Transverse colon (tissue), 4 donors: ENCODE measurements at regions not wholly inside any gene's neighbourhood (a gene's known extent, or its start where the extent isn't known, plus 50 kb on each side); places are given as distances from the start of the nearest gene placed in this dataset.

Experiments
- DNase-seq: peaks from one replicate; pipeline ENCODE4 v3.0.0-alpha.2; 2019
- H3K27ac ChIP-seq, 4 donors: fragments of 200-600 bp; sonication (generic); 2 replicates each; pipeline ENCODE4 v1.5.1; 2016 to 2018; ENCODE audit warnings: inconsistent platforms in 4 of 4
- H3K27me3 ChIP-seq: fragments of 200-600 bp; sonication (generic); 2 replicates; pipeline ENCODE4 v1.5.1; 2017; ENCODE audit warnings: inconsistent platforms
- H3K36me3 ChIP-seq, 4 donors: fragments of 200-600 bp; sonication (generic); 2 replicates each; pipeline ENCODE4 v1.5.1; 2017 to 2019; ENCODE audit warnings: inconsistent platforms in 4 of 4
- H3K4me1 ChIP-seq, 4 donors: fragments of 200-600 bp; sonication (generic); 2 replicates each; pipeline ENCODE4 v1.5.1; 2017 to 2020; ENCODE audit warnings: inconsistent platforms in 4 of 4
- H3K4me3 ChIP-seq, 4 donors: fragments of 200-600 bp; sonication (generic); 1 replicate in 1 of 4; 2 replicates in 3 of 4; pipeline versions ENCODE4 v1.5.1 to v1.6.1; 2017 to 2019; ENCODE audit warnings: inconsistent platforms in 4 of 4
- H3K9me3 ChIP-seq, 2 donors: fragments of 200-600 bp; sonication (generic); 2 replicates each; pipeline ENCODE4 v1.5.1; 2017 to 2019; ENCODE audit warnings: inconsistent platforms in 2 of 2
- CTCF ChIP-seq, 5 experiments: fragments of 200-600 bp in 3 of 5; fragments of 450-650 bp in 2 of 5; sonication (generic) in 3 of 5; IDR thresholded peaks; 1 replicate in 2 of 5; 2 replicates in 3 of 5; pipeline ENCODE4 v1.5.1; 2016 to 2017; ENCODE audit warnings: antibody characterized with exemption in 5 of 5, inconsistent platforms in 3 of 5, mild to moderate bottlenecking in 2 of 5, moderate library complexity in 1 of 5
- EP300 ChIP-seq: sonication (generic); formaldehyde crosslinking; IDR thresholded peaks from one replicate; pipeline ENCODE4 v1.6.1; 2017; ENCODE audit warnings: antibody characterized with exemption, low read depth
- POLR2A ChIP-seq: fragments of 450-650 bp; IDR thresholded peaks from one replicate; pipeline ENCODE4 v1.6.1; 2016; ENCODE audit warnings: antibody characterized with exemption, mild to moderate bottlenecking, moderate library complexity
- POLR2AphosphoS5 ChIP-seq, 3 donors: sonication (generic); formaldehyde crosslinking; IDR thresholded peaks; one replicate each; pipeline ENCODE4 v1.6.1; 2016; ENCODE audit warnings: antibody characterized with exemption in 3 of 3
- WGBS, 2 donors: methylation state at CpG; one replicate each; pipeline ENCODE4 v1.1.5; 2018; ENCODE audit warnings: low coverage in 1 of 2; 5-methylcytosine and 5-hydroxymethylcytosine counted together
- in situ Hi-C, 4 donors: fragments of 200-750 bp; cut with MboI; loops; one replicate each; pipeline versions ENCODE4 v1.15.0 to v1.15.1; 2017; ENCODE audit warnings: low sequenced_read_pairs in 3 of 4, low pct_ligation_motif_present in 1 of 4, low pct_unique_long_range_greater_than_20kb in 1 of 4
- intact Hi-C: fragments of 100-400 bp; cut with DNase I; formaldehyde crosslinking; loops from one replicate; pipeline ENCODE4 v1.15.1; 2023; ENCODE audit warnings: low total_unique reads

GRCh38 chr2:41992671-41993434, 55.0 kb upstream of the PKDCC start:
- Histone ChIP-seq H3K4me3 (no peak overlapping the region), H3K27me3 (no peaks in the 10 kb centered on the region), H3K9me3 (no peaks in the 10 kb centered on the region), H3K4me1 (no peaks in the 10 kb centered on the region), H3K27ac (no peak overlapping the region), H3K36me3 (no peaks in the 10 kb centered on the region)
- no peak for TF ChIP-seq CTCF (IDR thresholded peaks at IDR 0.05)
- TF ChIP-seq POLR2AphosphoS5 (IDR thresholded peaks at IDR 0.05) = no peak
- no peak for TF ChIP-seq POLR2A
- no peak for TF ChIP-seq EP300
- in situ Hi-C loops = no loop called here
- DNase-seq = no peak
- intact Hi-C loops = no loop called here
- 84 to 89% methylated on average over 7 to 12 of the region's 12 CpGs for WGBS, 2 donors

DNA sequence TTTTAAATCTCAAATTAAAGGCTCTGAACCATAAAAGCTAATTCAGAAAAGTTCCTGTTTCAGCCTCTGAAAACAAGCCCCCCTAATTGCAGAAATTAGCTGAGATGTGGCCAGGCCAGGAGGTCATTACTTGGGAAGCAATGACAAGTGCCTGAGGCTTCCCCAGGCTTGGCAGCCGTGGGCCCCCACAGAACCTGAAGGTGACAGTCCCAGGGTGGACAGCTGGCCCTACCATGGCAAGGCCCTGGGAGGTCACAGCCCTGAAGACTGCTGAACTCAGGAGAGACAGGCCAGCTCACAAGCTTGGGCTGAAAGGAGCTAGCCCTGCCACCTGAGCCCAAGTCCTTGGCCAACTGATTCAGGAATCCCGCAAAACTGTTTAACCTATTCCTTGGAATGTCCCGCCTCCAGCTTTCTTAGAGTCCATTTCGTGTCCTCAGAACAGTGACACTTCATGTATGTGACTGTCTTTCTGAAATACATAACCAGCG, 54.3 kb upstream of the PKDCC start:
- no peaks in the 10 kb centered on the region for H3K4me1 ChIP-seq
- no peak for DNase-seq
- intact Hi-C loops = no loop called here
- H3K27me3 ChIP-seq = no peaks in the 10 kb centered on the region
- no peak overlapping the region for H3K27ac ChIP-seq
- H3K4me3 ChIP-seq = no peak overlapping the region
- WGBS, 2 donors = 87 to 94% methylated on average over 4 to 5 of the region's 5 CpGs
- no peaks in the 10 kb centered on the region for H3K36me3 ChIP-seq
- TF ChIP-seq POLR2A = no peak
- in situ Hi-C loops = no loop called here
- H3K9me3 ChIP-seq = no peaks in the 10 kb centered on the region

GRCh38 chr2:41994233-41994637, 53.6 kb upstream of the PKDCC start:
- intact Hi-C loops (no loop called here), in situ Hi-C loops (no loop called here)
- no peak overlapping the region for H3K4me3 ChIP-seq
- WGBS, 2 donors = 82% methylated on average over 5 of the region's 5 CpGs; no CpG with 5 or more reads in 1 of the 2 donors
- H3K4me1 ChIP-seq = no peaks in the 10 kb centered on the region
- H3K27me3 ChIP-seq = no peaks in the 10 kb centered on the region
- DNase-seq = no peak
- no peak for TF ChIP-seq EP300
- TF ChIP-seq POLR2AphosphoS5 (IDR thresholded peaks at IDR 0.05) = no peak
- TF ChIP-seq POLR2A = no peak
- no peak for TF ChIP-seq CTCF (IDR thresholded peaks at IDR 0.05)
- H3K36me3 ChIP-seq = no peaks in the 10 kb centered on the region
- no peak overlapping the region for H3K27ac ChIP-seq
- no peaks in the 10 kb centered on the region for H3K9me3 ChIP-seq

DNA sequence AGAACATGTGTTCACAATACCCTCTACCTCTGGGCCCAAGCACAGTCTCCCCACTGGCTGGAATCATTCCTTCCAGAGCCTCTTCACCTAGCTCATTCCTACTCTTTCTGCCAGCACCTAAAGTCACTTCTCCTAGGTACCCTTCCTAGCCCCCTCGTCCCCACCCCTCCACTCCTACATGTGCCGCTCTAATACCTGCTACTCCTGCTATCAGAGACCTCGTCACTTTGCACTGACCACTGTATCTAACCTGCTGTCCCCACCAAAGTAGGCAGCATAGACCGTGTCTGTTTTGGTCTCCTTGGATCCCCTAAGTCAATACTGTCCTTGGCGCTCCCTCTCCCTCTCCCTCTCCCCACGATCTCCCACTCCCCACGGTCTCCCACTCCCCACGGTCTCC, 53.2 kb upstream of the PKDCC start:
- H3K4me3 ChIP-seq = no peak overlapping the region
- WGBS, 2 donors = 86 to 92% methylated on average over 8 of the region's 8 CpGs
- H3K36me3 ChIP-seq = no peaks in the 10 kb centered on the region
- no peaks in the 10 kb centered on the region for H3K27me3 ChIP-seq
- in situ Hi-C loops = no loop called here
- intact Hi-C loops = no loop called here
- TF ChIP-seq EP300 (no peak), POLR2AphosphoS5 (IDR thresholded peaks at IDR 0.05) (no peak), POLR2A (no peak), CTCF (IDR thresholded peaks at IDR 0.05) (no peak)
- no peak overlapping the region for H3K27ac ChIP-seq
- DNase-seq = no peak
- H3K4me1 ChIP-seq = no peaks in the 10 kb centered on the region
- no peaks in the 10 kb centered on the region for H3K9me3 ChIP-seq

DNA sequence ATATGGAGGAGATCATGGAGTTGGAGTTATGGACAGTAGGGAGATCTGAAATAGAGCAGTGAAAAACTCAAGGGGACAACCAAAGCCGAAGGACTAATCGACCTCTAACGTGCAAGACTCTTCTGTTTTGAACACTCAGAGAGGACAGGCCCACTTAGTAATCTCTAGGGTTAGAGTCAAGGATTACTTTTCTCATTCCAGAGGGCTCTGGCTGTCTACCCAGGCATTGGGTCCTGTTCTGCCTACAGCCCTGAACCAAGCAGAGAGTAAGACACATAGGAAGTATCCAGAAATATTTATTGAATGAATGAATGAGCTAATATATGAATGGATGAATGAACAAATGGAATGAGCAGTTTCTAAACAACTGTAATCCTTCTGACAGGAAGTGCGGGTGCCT, 50.3 kb upstream of the PKDCC start:
- Histone ChIP-seq H3K27me3 (no peaks in the 10 kb centered on the region), H3K9me3 (no peaks in the 10 kb centered on the region), H3K36me3 (no peaks in the 10 kb centered on the region), H3K4me3 (no peak overlapping the region), H3K27ac (no peak overlapping the region), H3K4me1 (no peaks in the 10 kb centered on the region)
- 80 to 84% methylated on average over 3 to 4 of the region's 4 CpGs for WGBS, 2 donors
- TF ChIP-seq CTCF (IDR thresholded peaks at IDR 0.05) = no peak
- TF ChIP-seq POLR2A = no peak
- no peak for TF ChIP-seq EP300
- TF ChIP-seq POLR2AphosphoS5 (IDR thresholded peaks at IDR 0.05) = no peak
- no peak for DNase-seq
- intact Hi-C loops = no loop called here
- in situ Hi-C loops = no loop called here
